ENCODE measurements at regions not wholly inside any gene's neighbourhood (a gene's known extent, or its start where the extent isn't known, plus 50 kb on each side); places are given as distances from the start of the nearest gene placed in this dataset.

DNA sequence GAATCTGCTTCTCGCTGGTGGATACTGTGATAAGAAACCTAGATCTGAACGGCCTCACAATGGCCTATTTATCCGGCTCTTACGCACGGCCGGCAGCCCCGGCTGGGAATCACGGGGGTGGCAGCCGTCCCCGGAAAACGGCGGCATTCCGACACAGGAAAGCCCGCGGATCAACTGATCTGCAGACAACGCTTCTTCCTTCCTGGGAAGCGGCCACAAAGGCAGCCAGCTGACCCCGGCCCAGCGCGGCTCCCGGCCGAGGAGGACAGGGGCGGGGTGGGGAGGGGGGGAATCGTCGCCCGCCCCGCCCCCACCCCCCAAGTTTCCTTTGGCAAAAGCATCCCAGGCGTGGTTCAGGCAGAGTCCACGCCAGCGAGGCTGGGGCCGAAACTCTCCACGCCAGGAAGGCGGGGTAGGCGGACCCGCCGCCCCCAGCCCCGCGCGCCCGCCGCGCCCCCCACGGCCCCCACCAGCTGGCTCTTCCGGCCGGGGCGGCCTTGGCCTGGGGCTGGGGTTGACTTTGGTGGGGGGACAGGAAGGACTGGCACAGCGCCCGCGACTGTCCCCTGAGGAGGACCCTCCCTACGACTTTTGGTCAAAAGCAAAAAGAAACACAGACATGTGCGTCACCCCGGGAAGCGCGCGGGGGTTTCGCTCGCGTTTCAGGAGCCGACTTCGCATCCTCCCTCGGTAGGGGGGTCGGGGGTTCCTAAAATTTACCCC lies 247.7 kb upstream of the ANKRD55 start:
- TF ChIP-seq, protein P1, sequence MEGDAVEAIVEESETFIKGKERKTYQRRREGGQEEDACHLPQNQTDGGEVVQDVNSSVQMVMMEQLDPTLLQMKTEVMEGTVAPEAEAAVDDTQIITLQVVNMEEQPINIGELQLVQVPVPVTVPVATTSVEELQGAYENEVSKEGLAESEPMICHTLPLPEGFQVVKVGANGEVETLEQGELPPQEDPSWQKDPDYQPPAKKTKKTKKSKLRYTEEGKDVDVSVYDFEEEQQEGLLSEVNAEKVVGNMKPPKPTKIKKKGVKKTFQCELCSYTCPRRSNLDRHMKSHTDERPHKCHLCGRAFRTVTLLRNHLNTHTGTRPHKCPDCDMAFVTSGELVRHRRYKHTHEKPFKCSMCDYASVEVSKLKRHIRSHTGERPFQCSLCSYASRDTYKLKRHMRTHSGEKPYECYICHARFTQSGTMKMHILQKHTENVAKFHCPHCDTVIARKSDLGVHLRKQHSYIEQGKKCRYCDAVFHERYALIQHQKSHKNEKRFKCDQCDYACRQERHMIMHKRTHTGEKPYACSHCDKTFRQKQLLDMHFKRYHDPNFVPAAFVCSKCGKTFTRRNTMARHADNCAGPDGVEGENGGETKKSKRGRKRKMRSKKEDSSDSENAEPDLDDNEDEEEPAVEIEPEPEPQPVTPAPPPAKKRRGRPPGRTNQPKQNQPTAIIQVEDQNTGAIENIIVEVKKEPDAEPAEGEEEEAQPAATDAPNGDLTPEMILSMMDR (IDR thresholded peaks at IDR 0.05) = no peak
- TF ChIP-seq EP300 (IDR thresholded peaks at IDR 0.05) = peak in 2 of 4 donors; percentile 10 to 61
- TF ChIP-seq POLR2AphosphoS5 (IDR thresholded peaks at IDR 0.05) = peak; percentile 53 to 68
- H3K27me3 ChIP-seq = no peaks in the 10 kb centered on the region
- peak overlapping the region; percentile 89 to 95 (median 92) for H3K27ac ChIP-seq
- WGBS, 2 donors = 0 to 1% methylated on average over 14 to 43 of the region's 62 CpGs
- H3K36me3 ChIP-seq = no peaks in the 10 kb centered on the region
- H3K9me3 ChIP-seq = no peaks in the 10 kb centered on the region
- DNase-seq (peak; percentile 63 to 90), ATAC-seq (ENCODE audit: low FRiP score in 2 of 2) (peak; percentile 51 to 82)
- H3K4me3 ChIP-seq = peak overlapping the region; percentile 2 to 72 (median 62)
- H3K4me1 ChIP-seq = peaks cover 10 to 25% (median 17%) of the 10 kb centered on the region in 4 donors

DNA sequence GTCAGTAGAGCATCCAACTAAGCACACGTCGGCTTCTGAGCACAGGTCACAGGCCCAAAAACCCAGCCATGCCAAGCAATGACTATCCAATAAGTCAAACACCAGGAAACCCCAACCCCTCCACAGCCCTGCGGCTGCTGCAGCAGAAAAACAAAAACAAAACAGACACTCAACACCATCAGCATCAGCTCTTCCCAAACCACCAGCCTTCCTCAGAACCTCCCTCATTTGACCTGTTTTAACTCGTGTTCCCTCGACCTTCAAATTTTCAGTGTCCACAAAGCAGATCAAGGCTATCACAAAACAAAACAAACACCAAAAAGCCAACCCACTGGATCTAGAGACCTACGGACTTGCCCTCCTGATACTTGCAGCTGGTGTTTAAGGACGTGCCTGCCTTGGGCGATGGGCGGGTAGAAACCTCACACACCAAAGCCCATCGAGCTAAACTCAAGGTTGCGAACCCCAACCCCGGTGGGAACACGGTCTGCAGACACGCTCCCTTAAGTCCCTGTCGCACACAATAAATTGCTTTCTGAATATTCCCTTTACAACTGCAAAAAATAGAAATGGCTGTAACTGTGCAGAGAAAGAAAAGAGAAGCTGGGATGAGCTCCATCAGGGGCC lies 247.1 kb upstream of the ANKRD55 start:
- Histone ChIP-seq H3K27me3 (no peaks in the 10 kb centered on the region), H3K4me1 (peaks cover 10 to 25% (median 17%) of the 10 kb centered on the region in 4 donors), H3K27ac (peak overlapping the region; percentile 89 to 95 (median 92)), H3K9me3 (no peaks in the 10 kb centered on the region), H3K4me3 (peak overlapping the region in 3 of 4 donors; percentile 62 to 72 (median 62)), H3K36me3 (no peaks in the 10 kb centered on the region)
- ATAC-seq (ENCODE audit: low FRiP score in 2 of 2) = peak in 1 of 2 donors; percentile 1
- DNase-seq = no peak
- TF ChIP-seq POLR2A (IDR thresholded peaks at IDR 0.05) = no peak
- 51 to 56% methylated on average over 15 of the region's 15 CpGs for WGBS, 2 donors

DNA sequence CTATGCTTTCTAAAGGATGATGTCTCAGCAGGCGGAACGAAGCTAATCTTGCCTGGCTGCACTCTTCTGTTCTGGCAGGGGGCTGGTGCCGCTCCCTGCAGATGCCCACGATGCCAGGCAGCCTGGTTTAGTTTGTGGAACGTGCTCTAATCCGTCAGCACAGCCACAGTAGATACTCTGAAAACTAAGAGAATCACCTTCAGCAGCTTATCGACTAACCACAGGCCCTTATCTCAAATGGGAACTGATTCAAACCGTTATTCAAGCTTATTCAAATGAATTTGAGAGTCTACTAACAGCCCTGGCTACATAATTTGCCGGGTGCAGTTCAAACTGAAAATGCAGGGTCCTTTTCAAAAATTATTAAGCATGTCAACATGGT lies 246.6 kb upstream of the ANKRD55 start:
- peaks cover 10 to 25% (median 17%) of the 10 kb centered on the region in 4 donors for H3K4me1 ChIP-seq
- H3K27me3 ChIP-seq = no peaks in the 10 kb centered on the region
- no peak overlapping the region for H3K4me3 ChIP-seq
- no peaks in the 10 kb centered on the region for H3K9me3 ChIP-seq
- TF ChIP-seq POLR2AphosphoS5 (IDR thresholded peaks at IDR 0.05) = no peak
- DNase-seq (peak in 1 of 2 donors; percentile 27), ATAC-seq (ENCODE audit: low FRiP score in 2 of 2) (no peak)
- H3K27ac ChIP-seq = peak overlapping the region; percentile 89 to 95 (median 92)
- no peaks in the 10 kb centered on the region for H3K36me3 ChIP-seq
- 58 to 76% methylated on average over 4 to 9 of the region's 9 CpGs for WGBS, 2 donors

DNA sequence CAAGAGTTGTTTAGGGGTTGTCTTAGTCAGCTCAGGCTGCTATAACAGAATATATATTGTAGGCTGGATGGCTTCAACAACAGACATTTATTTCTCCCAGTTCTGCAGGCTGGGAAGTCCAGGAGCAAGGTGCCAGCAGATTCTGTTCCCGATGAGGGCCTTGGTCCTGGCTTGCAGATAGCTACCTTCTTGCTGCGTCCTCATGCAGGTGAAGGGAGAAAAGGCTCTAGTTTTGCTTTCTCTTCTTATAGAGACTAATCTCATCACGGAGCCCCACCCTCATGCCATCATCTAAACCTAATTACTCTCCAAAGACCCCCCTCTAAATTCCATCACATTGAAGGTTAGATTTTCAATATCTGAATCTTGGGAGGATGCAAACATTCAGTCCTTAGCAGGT lies 246.0 kb upstream of the ANKRD55 start:
- 98 to 100% methylated on average over 3 of the region's 3 CpGs for WGBS, 2 donors
- Histone ChIP-seq H3K4me3 (no peak overlapping the region), H3K9me3 (no peaks in the 10 kb centered on the region), H3K36me3 (no peaks in the 10 kb centered on the region), H3K4me1 (peaks cover 10 to 25% (median 17%) of the 10 kb centered on the region in 4 donors), H3K27ac (peak overlapping the region in 1 of 4 donors; percentile 26), H3K27me3 (no peaks in the 10 kb centered on the region)
- no peak for TF ChIP-seq POLR2AphosphoS5 (IDR thresholded peaks at IDR 0.05)
- TF ChIP-seq POLR2A (IDR thresholded peaks at IDR 0.05) = no peak
- TF ChIP-seq EP300 (IDR thresholded peaks at IDR 0.05) = no peak
- TF ChIP-seq, protein P1 (IDR thresholded peaks at IDR 0.05) = no peak
- no peak for DNase-seq
- no peak for ATAC-seq (ENCODE audit: low FRiP score in 2 of 2)

DNA sequence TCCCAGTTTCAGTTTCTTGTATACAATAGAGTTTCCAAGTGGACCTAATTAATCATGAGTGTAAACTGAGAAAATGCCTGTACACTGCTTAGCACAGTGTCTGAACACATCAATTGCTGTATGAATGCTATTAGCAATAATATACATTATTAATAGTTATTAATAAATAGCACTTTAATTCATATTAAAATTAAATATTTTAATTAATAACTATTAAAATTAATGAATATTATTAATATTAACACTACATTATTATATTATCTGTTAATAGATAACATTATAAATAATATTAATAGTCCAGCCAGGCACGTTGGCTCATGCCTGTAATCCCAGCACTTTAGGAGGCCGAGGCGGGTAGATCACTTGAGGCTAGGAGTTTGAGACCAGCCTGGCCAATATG lies 244.9 kb upstream of the ANKRD55 start:
- no peak for DNase-seq
- no peak for ATAC-seq (ENCODE audit: low FRiP score in 2 of 2)
- Histone ChIP-seq H3K4me3 (no peak overlapping the region), H3K36me3 (no peaks in the 10 kb centered on the region), H3K27ac (no peak overlapping the region), H3K4me1 (peaks cover 10 to 25% (median 17%) of the 10 kb centered on the region in 4 donors), H3K9me3 (no peaks in the 10 kb centered on the region), H3K27me3 (no peaks in the 10 kb centered on the region)
- TF ChIP-seq POLR2A (IDR thresholded peaks at IDR 0.05) (no peak), EP300 (IDR thresholded peaks at IDR 0.05) (no peak), POLR2AphosphoS5 (IDR thresholded peaks at IDR 0.05) (no peak)
- TF ChIP-seq, protein P1 (IDR thresholded peaks at IDR 0.05) = no peak
- 94 to 97% methylated on average over 3 of the region's 3 CpGs for WGBS, 2 donors

Measured in upper lobe of left lung (tissue), 6 donors.